H1 (cell line): ENCODE measurements at regions not wholly inside any gene's neighbourhood (a gene's known extent, or its start where the extent isn't known, plus 50 kb on each side); places are given as distances from the start of the nearest gene placed in this dataset.

Experiments used
- ATF2 ChIP-seq: IDR thresholded peaks from 2 replicates; pipeline ENCODE4 v1.6.1; 2012; ENCODE audit warnings: low read length, inconsistent platforms
- BRCA1 ChIP-seq: IDR thresholded peaks from 2 replicates; pipeline ENCODE4 v1.6.1; 2012; ENCODE audit warnings: low read depth, low read length, improper control_type of control experiment
- CEBPB ChIP-seq: IDR thresholded peaks from 2 replicates; pipeline ENCODE4 v1.6.1; 2012; ENCODE audit warnings: low read depth, low read length
- EGR1 ChIP-seq: IDR thresholded peaks from 2 replicates; pipeline ENCODE4 v1.6.1; 2011; ENCODE audit warnings: low read depth, low read length, borderline replicate concordance
- KDM5A ChIP-seq: fragments of 200-600 bp; IDR thresholded peaks from 2 replicates; pipeline ENCODE4 v1.7.1; 2012; ENCODE audit warnings: mild to moderate bottlenecking, low read length, inconsistent platforms, mixed read lengths
- POU5F1 ChIP-seq: IDR thresholded peaks from 2 replicates; pipeline ENCODE4 v1.6.1; 2011; ENCODE audit warnings: low read depth, mild to moderate bottlenecking, low read length, moderate library complexity
- SIN3A ChIP-seq, 2 experiments: IDR thresholded peaks in 1 of 2; conservative IDR thresholded peaks in 1 of 2; 2 replicates each; pipeline ENCODE4 v1.6.1; 2011 to 2012; ENCODE audit warnings: low read length in 2 of 2, improper control_type of control experiment in 1 of 2, low read depth in 1 of 2, mild to moderate bottlenecking in 1 of 2
- SIRT6 ChIP-seq: IDR thresholded peaks from one replicate; pipeline ENCODE4 v1.7.1; 2012; ENCODE audit warnings: low read length, inconsistent platforms
- TF ChIP-seq, protein P1 (sequence below): fragments of 300-600 bp; sonication (generic); IDR thresholded peaks from 2 replicates; pipeline ENCODE4 v1.7.1; 2012; ENCODE audit warnings: low read length, moderate library complexity, mild to moderate bottlenecking, inconsistent platforms; ENCODE audit not compliant: insufficient replicate concordance

DNA sequence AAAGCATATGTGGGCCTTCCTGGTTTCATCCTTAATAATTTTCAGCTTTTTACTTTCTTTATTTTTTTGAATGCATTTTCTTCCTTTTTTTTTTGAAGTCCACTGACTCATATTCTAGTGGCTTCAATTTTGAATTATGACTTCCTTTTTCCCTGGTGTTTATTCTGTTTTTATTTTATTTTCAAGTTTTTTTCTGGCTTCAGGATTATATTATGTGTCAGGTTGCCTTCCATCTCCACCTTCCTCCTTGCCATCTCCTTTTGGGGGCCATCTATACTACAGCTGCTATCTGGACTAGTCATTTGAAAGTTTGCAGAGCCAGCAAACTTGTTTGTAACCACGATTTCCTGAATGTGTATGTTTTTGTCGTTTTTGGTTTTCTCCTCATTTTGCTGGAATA, 117.6 kb downstream of the LEPR start (continued):
- TF ChIP-seq, protein P1, sequence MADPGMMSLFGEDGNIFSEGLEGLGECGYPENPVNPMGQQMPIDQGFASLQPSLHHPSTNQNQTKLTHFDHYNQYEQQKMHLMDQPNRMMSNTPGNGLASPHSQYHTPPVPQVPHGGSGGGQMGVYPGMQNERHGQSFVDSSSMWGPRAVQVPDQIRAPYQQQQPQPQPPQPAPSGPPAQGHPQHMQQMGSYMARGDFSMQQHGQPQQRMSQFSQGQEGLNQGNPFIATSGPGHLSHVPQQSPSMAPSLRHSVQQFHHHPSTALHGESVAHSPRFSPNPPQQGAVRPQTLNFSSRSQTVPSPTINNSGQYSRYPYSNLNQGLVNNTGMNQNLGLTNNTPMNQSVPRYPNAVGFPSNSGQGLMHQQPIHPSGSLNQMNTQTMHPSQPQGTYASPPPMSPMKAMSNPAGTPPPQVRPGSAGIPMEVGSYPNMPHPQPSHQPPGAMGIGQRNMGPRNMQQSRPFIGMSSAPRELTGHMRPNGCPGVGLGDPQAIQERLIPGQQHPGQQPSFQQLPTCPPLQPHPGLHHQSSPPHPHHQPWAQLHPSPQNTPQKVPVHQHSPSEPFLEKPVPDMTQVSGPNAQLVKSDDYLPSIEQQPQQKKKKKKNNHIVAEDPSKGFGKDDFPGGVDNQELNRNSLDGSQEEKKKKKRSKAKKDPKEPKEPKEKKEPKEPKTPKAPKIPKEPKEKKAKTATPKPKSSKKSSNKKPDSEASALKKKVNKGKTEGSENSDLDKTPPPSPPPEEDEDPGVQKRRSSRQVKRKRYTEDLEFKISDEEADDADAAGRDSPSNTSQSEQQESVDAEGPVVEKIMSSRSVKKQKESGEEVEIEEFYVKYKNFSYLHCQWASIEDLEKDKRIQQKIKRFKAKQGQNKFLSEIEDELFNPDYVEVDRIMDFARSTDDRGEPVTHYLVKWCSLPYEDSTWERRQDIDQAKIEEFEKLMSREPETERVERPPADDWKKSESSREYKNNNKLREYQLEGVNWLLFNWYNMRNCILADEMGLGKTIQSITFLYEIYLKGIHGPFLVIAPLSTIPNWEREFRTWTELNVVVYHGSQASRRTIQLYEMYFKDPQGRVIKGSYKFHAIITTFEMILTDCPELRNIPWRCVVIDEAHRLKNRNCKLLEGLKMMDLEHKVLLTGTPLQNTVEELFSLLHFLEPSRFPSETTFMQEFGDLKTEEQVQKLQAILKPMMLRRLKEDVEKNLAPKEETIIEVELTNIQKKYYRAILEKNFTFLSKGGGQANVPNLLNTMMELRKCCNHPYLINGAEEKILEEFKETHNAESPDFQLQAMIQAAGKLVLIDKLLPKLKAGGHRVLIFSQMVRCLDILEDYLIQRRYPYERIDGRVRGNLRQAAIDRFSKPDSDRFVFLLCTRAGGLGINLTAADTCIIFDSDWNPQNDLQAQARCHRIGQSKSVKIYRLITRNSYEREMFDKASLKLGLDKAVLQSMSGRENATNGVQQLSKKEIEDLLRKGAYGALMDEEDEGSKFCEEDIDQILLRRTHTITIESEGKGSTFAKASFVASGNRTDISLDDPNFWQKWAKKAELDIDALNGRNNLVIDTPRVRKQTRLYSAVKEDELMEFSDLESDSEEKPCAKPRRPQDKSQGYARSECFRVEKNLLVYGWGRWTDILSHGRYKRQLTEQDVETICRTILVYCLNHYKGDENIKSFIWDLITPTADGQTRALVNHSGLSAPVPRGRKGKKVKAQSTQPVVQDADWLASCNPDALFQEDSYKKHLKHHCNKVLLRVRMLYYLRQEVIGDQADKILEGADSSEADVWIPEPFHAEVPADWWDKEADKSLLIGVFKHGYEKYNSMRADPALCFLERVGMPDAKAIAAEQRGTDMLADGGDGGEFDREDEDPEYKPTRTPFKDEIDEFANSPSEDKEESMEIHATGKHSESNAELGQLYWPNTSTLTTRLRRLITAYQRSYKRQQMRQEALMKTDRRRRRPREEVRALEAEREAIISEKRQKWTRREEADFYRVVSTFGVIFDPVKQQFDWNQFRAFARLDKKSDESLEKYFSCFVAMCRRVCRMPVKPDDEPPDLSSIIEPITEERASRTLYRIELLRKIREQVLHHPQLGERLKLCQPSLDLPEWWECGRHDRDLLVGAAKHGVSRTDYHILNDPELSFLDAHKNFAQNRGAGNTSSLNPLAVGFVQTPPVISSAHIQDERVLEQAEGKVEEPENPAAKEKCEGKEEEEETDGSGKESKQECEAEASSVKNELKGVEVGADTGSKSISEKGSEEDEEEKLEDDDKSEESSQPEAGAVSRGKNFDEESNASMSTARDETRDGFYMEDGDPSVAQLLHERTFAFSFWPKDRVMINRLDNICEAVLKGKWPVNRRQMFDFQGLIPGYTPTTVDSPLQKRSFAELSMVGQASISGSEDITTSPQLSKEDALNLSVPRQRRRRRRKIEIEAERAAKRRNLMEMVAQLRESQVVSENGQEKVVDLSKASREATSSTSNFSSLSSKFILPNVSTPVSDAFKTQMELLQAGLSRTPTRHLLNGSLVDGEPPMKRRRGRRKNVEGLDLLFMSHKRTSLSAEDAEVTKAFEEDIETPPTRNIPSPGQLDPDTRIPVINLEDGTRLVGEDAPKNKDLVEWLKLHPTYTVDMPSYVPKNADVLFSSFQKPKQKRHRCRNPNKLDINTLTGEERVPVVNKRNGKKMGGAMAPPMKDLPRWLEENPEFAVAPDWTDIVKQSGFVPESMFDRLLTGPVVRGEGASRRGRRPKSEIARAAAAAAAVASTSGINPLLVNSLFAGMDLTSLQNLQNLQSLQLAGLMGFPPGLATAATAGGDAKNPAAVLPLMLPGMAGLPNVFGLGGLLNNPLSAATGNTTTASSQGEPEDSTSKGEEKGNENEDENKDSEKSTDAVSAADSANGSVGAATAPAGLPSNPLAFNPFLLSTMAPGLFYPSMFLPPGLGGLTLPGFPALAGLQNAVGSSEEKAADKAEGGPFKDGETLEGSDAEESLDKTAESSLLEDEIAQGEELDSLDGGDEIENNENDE: no peak
- TF ChIP-seq BRCA1: no peak
- TF ChIP-seq POU5F1: no peak
- TF ChIP-seq ATF2: no peak
- TF ChIP-seq EGR1: no peak
- TF ChIP-seq CEBPB: no peak
- TF ChIP-seq SIN3A (conservative IDR thresholded peaks at IDR 0.05 in 1 of 2, IDR thresholded peaks at IDR 0.05 in 1 of 2; ENCODE audit: low read depth in 1 of 2, low read length in 2 of 2): no peak
- no peak for TF ChIP-seq KDM5A
- TF ChIP-seq SIRT6: no peak
